ENCODE measurements at regions not wholly inside any gene's neighbourhood (a gene's known extent, or its start where the extent isn't known, plus 50 kb on each side); places are given as distances from the start of the nearest gene placed in this dataset.
"Not testable (repeated sequence)": the region's sequence is repeated elsewhere in the genome, so short reads cannot be mapped to it uniquely, and the experiment has no call there.

- Mint-ChIP-seq H3K27me3 (no peaks in the 10 kb centered on the region), H3K4me3 (no peak overlapping the region), H3K27ac (no peak overlapping the region), H3K4me1 (no peaks in the 10 kb centered on the region), H3K36me3 (ENCODE audit: low read depth) (no peaks in the 10 kb centered on the region), H3K9me3 (peaks cover 3% of the 10 kb centered on the region)
- ATAC-seq (ENCODE audit: low read depth) (no peak), DNase-seq (no peak)
- TF ChIP-seq CTCF (IDR thresholded peaks at IDR 0.05), result no peak
- intact Hi-C loops (cut with micrococcal nuclease), result no loop called here
- POLR2A ChIA-PET, result no interaction called here
- CTCF ChIA-PET, result no interaction called here
Observed at GRCh38 chrX:28408017-28408723, 179.1 kb upstream of the IL1RAPL1 start.

- POLR2A ChIA-PET, result no interaction called here
- Mint-ChIP-seq H3K4me3 (no peak overlapping the region), H3K9me3 (no peaks in the 10 kb centered on the region), H3K27ac (no peak overlapping the region), H3K27me3 (no peaks in the 10 kb centered on the region), H3K4me1 (no peaks in the 10 kb centered on the region), H3K36me3 (ENCODE audit: low read depth) (no peaks in the 10 kb centered on the region)
- intact Hi-C loops (cut with micrococcal nuclease), result no loop called here
- TF ChIP-seq CTCF (IDR thresholded peaks at IDR 0.05), result no peak
- ATAC-seq (ENCODE audit: low read depth) (no peak), DNase-seq (no peak)
- CTCF ChIA-PET, result no interaction called here
Observed at GRCh38 chrX:28398342-28398741, 188.9 kb upstream of the IL1RAPL1 start.

DNA sequence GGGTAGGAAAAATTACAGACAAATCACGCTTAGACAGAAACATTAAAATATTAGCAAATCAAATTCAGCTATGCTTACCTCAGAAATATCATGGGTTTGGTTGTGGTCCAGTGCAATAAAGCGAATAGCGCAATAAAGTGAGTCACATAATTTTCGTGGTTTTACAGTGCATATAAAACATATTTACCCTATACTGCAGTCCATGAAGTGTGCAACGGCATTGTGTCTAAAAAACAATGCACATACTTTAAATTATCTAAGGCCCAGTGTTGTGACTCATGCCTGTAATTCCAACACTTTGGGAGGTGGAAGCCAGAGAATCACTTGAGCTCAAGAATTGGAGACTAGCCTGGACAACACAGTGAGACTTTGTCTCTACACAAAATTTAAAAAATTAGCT lies 195.7 kb upstream of the IL1RAPL1 start:
- Mint-ChIP-seq H3K27me3 (no peaks in the 10 kb centered on the region), H3K4me3 (no peak overlapping the region), H3K27ac (no peak overlapping the region), H3K4me1 (no peaks in the 10 kb centered on the region), H3K36me3 (ENCODE audit: low read depth) (no peaks in the 10 kb centered on the region), H3K9me3 (no peaks in the 10 kb centered on the region)
- no peak for DNase-seq
- no peak for ATAC-seq (ENCODE audit: low read depth)
- no peak for TF ChIP-seq CTCF (IDR thresholded peaks at IDR 0.05)
- intact Hi-C loops (cut with micrococcal nuclease), result no loop called here
- CTCF ChIA-PET, result no interaction called here
- POLR2A ChIA-PET, result no interaction called here

- H3K4me3 Mint-ChIP-seq, result no peak overlapping the region
- H3K9me3 Mint-ChIP-seq, result no peaks in the 10 kb centered on the region
- CTCF ChIA-PET, result no interaction called here
- POLR2A ChIA-PET, result no interaction called here
- no peak overlapping the region for H3K27ac Mint-ChIP-seq
- TF ChIP-seq CTCF (IDR thresholded peaks at IDR 0.05), result no peak
- ATAC-seq (ENCODE audit: low read depth) (no peak), DNase-seq (no peak)
- no peaks in the 10 kb centered on the region for H3K36me3 Mint-ChIP-seq (ENCODE audit: low read depth)
- no peaks in the 10 kb centered on the region for H3K4me1 Mint-ChIP-seq
- intact Hi-C loops (cut with micrococcal nuclease), result no loop called here
- no peaks in the 10 kb centered on the region for H3K27me3 Mint-ChIP-seq
Observed at GRCh38 chrX:28379103-28379502, 208.1 kb upstream of the IL1RAPL1 start.

- H3K4me3 Mint-ChIP-seq; H3K4me1 Mint-ChIP-seq; DNase-seq; H3K27ac Mint-ChIP-seq; intact Hi-C loops (cut with micrococcal nuclease); H3K27me3 Mint-ChIP-seq; H3K36me3 Mint-ChIP-seq (ENCODE audit: low read depth); POLR2A ChIA-PET; ATAC-seq (ENCODE audit: low read depth); CTCF ChIA-PET; H3K9me3 Mint-ChIP-seq: not testable (repeated sequence)
Observed at GRCh38 chrX:28367649-28368048, 219.6 kb upstream of the IL1RAPL1 start.

- no peaks in the 10 kb centered on the region for H3K36me3 Mint-ChIP-seq (ENCODE audit: low read depth)
- DNase-seq, result no peak
- H3K27ac Mint-ChIP-seq, result no peak overlapping the region
- peaks cover 7% of the 10 kb centered on the region for H3K9me3 Mint-ChIP-seq
- H3K4me1 Mint-ChIP-seq, result no peaks in the 10 kb centered on the region
- no peak for ATAC-seq (ENCODE audit: low read depth)
- CTCF ChIA-PET, result no interaction called here
- intact Hi-C loops (cut with micrococcal nuclease), result no loop called here
- H3K4me3 Mint-ChIP-seq, result no peak overlapping the region
- TF ChIP-seq CTCF (IDR thresholded peaks at IDR 0.05), result no peak
- H3K27me3 Mint-ChIP-seq, result no peaks in the 10 kb centered on the region
- POLR2A ChIA-PET, result no interaction called here
Observed at GRCh38 chrX:28351801-28352200, 235.4 kb upstream of the IL1RAPL1 start.

Measured in activated B cell treated with CpG ODN at 0.5 μM for 24 hours (primary cell).